NCI-H446 treated with DMSO at 0.1 percent for 48 hours (cell line): ENCODE measurements at regions not wholly inside any gene's neighbourhood (a gene's known extent, or its start where the extent isn't known, plus 50 kb on each side); places are given as distances from the start of the nearest gene placed in this dataset.
"Not testable (repeated sequence)": the region's sequence is repeated elsewhere in the genome, so short reads cannot be mapped to it uniquely, and the experiment has no call there.

Experiments used
- DNase-seq: peaks from one replicate; lab custom pipeline; 2025; lab: John Stamatoyannopoulos, UW

DNA sequence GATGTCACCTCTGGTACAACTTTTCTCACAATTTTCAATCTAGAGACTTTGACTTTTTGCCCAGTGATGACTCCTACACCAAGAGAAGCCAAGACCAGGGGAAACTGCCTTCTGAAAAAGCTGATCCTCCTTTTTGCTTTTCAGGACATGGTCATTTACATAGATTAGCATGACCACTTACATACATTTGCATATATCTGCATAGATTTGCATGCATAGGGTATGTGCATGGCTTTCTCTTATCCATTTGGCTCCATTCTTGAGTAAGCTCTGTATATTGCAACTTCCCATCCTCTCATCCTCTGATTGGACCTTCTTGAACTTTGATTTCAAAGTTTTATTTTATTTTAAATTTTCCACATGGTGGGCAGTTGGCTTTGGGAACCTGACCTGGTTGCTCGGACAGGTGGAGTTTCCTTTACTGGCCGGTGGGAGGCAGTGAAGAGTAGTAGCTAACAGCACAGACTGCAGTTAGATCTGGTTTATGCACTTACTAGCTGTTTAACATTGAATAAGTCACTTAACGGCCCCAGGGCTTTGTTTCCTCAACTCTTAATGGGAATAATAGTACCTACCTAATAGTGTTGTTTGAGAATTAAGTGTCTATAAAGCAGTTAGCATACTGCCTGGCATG, 92.9 kb downstream of the GPR139 start:
- DNase-seq = no peak

DNA sequence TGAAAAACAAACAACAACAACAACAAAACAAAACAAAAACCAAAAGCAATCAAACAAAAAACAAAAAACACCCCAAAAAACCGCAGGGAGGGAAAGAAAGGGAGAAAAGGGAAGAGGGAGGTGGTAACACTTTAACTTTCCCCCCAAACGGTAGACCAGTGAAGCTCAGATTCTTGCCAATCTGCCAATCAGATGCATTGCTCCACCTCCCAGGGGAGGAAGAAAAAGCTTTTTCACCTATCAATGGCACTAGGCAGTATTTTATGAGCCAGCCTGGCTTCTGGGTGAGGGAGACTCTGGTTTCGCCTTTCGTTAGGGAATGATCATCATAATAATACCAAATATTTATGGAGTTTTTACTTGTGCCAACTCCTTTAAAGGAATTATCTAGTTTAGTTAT, 94.1 kb downstream of the GPR139 start:
- DNase-seq = no peak

DNA sequence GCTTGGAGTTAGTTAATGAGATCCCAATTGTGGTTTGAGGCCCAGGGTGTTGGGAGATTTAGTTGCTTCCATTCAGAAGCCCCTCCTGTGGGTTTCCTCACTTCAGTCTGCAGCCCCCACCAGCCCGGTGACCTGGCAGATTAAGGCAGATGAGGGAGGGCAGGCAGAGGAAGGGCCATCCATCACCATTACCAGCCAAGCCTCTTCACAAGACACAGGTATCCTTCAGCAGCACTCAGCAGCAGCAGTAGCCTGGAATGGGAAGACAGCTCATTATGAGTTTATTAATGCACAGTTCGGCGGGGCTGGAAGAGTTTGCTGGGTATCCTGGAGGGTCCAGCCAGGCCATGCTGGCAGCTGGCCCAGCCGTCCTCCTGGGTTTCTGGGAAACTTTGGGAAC, 90.0 kb upstream of the GPRC5B start:
- no peak for DNase-seq

DNA sequence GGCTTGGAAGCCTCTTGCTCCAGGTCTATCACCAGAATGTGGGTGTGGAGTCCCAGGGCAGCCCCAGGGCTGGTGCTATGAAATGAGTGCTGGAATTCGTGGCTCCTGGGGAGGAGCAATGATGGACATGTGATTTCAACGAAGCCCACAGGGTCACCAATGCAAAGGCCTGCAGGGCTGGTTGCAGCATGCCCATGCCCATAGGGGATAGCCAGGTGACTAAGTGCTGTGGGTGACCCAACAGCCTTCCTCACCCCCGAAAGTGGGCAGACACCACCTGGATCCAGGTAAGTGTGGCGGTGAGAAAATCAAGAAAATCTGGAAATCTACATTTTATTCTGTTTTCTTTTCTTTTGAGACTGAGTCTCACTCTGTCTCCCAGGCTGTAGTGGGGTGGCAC, 87.5 kb upstream of the GPRC5B start:
- no peak for DNase-seq

DNA sequence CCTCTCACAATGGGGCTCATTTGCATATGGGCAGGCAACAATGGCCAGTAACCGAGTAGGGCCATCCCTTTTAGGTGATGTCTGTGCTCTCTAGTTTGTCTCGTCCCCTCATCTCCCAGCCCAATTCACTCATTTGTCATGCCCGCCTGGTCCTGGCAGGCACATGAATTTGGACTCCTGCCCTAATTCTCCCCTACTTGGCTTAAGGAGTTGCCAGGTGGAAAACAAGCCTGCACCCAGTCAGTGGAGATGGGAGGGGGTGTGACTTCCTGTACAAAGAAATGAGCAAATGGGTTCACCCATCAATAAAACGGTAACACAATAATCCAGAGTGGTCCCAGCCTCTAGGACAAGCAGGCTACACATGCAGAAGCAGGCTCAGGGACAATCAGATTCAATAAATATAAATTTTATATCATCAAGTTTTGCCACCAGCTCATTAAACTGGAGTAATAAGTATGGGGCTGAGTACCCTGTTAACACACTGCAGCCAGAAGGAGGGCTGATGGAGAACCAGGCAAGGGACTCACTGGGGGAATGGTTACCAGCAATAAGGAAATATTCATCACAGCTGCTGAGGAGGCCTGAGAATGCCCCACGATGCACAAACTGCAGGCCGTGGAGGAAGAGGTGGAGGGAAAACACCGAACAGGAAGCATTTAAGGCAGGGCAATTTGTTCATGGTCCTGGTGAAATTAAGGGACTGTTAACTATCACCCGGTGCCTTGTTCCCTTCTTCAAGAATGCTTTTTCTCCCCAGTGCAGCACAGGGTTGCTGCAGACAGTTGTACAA, 84.4 kb upstream of the GPRC5B start:
- DNase-seq = no peak

DNA sequence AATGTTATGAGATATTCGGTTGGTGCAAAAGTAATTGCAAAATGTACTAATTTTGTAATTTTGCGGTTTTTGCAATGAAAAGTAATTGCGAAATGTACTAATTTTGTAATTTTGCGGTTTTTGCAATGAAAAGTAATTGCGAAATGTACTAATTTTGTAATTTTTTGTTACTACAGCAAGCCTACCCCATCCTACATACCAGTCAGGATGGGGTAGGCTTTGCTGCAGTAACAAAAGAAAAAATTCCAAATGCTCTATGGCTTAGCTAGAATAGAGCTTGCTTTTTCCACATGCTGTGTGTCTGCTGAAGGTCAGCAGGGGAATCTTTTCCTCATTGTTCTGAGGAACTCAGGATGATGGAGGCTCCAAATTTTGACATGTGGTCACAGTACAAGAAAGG, 83.3 kb upstream of the GPRC5B start:
- DNase-seq = no peak

DNA sequence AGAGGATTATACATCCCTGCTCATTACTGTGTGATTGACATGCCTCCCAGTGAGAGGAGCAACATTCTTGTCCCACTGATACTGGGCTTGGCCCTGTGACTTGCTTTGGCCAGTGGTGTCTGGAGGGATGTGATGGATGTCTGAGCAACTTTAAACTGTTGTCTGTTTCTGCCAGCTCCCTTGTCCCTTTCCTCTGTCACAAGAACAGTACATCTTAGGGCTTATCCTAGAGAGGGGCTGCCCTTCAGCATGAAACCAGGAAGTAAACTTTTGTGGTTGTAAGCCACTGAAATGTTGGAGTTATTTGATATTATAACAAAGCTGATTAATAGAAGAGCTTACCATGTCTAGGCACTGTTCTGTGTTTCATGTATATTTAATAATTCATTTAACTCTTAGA, 82.9 kb upstream of the GPRC5B start:
- DNase-seq = no peak

DNA sequence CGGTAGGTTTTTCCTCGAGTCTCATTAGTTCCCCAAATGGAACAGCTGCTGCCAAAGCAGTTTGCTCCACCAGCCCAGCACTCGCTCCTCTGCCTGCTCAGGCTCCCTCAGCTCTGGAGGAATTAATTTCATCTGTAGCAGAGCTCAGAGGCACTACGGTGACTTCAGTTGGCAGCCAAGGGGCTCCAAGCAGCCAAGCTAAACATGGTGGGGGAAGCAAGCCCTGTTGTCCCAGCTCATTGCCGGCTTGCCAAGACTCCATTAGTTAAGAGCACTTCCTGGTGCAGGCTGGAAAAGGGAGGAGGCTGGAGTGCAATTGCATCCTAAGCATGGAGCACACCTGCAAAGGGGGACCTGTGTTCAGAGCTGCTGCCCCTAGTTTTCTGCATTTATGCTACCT, 78.7 kb upstream of the GPRC5B start:
- DNase-seq = peak; percentile 85

DNA sequence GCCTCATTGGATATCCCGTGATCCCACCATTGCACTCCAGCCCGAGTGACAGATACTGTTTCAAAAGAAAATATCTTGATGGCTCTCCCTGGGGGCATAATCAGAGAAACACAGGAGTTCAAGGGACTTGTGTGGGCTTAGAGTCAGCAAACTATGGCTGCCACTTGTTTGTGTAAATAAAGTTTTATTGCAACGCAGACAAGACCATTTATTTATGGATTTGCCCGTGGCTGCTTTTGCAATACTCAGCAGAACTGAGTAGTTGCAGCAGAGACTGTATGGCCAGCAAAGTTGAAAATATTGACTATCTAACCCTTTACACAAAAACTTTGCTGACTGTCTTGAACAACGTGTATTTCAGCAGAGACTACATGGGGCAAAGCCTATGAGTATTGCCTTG, 75.5 kb upstream of the GPRC5B start:
- DNase-seq = no peak

DNA sequence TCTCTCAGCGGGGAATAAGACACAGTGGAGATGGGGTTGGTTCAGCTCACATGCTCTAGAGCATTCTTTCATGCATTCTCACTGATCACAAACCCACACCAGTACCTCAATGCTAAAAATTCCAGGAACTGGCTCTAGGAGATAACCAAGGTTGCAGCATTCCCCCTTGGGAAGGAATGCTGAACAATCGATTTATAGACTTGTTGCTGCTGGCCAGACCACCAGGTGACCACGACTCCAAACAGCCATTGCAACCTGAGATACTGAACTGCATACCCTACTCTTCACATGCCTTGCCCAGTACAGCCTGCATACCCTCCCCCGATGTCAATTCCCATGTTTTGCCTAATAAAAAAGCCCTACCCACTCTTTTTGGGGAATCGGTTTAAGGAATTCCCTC, 75.1 kb upstream of the GPRC5B start:
- DNase-seq = no peak

DNA sequence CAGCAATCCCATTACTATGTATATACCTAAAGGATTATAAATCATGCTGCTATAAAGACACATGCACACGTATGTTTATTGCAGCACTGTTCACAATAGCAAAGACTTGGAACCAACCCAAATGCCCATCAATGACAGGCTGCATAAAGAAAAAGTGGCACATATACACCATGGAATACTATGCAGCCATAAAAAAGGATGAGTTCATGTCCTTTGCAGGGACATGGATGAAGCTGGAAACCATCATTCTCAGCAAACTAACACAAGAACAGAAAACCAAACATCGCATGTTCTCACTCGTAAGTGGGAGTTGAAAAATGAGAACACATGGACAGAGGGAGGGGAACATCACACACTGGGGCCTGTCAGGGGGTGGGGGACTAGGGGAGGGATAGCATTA, 71.2 kb upstream of the GPRC5B start:
- DNase-seq = not testable (repeated sequence)

DNA sequence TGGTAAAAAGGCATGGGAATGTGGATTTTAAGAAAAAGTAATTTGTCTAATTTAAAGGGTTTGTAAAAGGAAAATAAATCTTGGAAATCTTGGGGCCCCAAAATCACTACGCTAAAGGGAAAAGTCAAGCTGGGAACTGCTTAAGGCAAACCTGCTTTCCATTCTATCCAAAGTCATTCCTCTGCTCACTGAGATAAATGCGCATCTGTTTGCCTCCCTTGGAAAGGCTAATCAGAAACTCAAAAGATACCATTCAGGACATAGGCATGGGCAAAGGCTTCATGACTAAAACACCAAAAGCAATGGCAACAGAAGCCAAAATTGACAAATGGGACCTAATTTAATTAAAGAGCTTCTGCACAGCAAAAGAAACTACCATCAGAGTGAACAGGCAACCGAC, 70.4 kb upstream of the GPRC5B start:
- DNase-seq = not testable (repeated sequence)

DNA sequence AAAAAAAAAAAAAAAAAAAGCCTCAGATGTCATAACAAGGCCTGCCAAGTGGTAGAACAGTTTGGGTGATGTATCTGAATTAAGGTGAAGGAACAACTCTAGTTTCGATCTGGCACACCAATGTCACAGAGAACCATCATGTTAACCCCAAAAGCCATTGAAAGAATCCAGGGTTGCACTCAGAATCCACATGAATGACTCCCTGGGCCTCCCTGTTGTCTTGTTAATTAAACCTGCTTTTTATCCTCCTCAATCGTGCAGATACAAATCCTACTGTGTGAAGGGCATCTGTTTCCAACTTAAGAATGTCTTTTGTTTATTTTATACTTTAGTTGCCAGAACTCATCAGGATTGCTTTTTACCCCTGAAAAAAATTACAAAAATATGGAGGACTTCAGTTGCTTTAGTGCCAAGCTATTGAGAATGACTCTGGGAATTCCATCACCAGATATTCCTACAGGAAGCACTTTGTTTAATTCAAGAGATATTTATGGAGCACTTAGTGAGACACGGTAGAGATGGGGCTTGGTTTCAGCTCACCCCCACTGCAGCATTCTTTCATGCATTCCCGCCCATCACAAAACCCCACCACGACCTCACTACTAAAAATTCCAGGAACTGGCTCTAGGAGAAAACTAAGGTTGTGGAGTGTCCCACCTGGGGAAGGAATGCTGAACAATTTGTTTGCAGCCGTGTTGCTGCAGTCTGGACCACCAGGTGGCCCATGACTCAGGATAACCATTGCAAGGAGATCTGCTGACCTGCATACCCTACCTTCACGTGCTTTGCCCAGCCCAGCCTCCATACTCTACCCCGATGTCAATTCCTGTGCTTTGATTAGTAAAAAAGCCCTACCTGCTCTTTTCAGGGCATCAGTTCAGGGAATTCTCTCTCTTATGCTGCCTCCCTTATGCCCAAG, 63.8 kb upstream of the GPRC5B start:
- no peak for DNase-seq

DNA sequence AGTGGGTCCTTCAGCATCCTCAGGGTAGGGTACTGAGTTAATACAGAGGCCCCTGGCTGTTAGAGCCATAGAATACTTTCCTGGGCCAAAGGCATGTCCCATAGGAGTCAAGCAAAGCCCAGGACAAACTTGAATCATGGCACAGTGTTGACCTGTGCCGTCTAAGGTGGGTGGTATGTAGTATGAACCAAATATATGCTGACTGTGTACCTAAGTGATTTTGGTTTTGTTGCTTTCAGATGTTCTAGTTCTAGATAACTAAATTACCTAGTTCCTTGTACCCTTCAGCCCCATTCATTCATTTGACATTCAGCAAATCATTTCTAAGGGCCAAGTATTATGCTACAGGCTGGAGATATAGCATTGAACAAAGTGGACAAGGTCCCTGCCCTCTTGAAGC, 61.3 kb upstream of the GPRC5B start:
- no peak for DNase-seq

DNA sequence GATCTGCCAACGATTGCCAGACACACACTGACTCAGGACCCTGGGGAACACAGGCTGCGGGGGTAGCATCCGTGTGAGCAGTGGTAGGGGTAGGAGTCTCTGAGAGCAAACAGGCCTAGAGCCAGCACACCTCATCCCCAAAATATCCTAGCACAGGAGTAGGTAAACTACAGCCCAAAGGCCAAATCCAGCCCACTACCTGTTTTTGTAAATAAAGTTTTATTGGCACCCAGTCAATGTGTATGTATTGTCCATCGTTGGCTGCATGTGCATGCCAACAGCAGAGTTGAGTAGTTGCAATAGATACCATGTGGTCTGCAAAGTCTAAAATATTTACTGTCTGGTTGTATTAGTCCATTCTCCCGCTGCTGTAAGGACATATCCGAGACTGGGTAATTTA, 55.5 kb upstream of the GPRC5B start:
- DNase-seq = no peak

DNA sequence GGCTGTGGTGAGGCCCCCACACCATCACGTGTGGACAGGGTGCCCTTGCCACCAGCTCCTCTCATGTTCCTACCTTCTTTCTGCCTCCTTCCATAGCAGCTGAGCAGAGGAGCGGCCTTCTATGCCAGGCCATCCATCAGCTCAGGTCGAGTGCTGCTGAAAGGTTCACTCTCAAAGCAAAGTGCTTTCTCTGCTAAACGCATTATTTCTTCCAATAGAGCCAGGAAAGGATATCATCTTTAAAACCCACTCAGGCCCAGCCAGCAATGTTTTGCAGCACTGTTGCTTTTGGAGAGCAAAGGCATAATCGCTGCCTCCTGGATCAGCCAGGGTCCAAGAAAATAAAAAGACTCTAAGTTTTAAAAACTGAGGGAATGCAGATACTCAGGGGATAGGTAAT, 54.9 kb upstream of the GPRC5B start:
- DNase-seq = no peak

DNA sequence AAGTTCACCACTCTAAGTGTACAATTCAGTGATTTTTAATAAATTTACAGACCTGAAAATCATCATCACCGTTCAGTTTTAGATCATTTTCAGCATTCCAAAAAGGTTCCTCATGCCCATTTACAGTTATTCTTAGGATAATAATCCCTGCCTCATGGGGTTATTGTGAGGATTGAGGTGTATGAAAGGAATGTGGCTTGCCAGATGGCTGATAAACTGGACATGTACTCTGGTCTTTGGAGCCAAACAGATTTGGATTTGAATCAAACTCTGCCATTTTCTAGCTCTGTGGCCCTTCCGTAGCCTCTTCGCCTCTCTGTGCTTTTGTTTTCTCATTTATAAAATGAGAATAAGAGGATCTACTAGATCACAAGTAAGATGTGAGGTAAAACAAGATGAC, 53.9 kb upstream of the GPRC5B start:
- DNase-seq = no peak

DNA sequence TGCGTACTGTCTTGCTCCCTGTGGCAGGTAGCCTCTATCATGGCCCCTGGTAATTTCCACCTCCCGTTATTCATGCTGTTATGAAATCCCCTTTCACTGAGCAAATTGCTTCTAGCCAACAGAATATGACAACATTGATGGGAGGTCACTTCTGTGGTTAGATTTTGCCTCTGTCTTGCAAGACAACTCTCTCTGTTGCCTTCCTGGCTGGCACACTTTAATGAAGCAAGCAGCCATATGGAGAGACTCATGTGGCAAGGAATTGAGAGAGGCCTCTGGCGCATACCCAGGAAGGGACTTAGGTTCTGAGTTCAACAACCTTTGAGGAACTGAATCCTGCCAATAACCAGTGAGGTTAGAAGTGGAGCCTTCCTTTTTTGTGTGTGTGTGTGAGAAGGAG, 51.8 kb upstream of the GPRC5B start:
- DNase-seq = peak; percentile 4

DNA sequence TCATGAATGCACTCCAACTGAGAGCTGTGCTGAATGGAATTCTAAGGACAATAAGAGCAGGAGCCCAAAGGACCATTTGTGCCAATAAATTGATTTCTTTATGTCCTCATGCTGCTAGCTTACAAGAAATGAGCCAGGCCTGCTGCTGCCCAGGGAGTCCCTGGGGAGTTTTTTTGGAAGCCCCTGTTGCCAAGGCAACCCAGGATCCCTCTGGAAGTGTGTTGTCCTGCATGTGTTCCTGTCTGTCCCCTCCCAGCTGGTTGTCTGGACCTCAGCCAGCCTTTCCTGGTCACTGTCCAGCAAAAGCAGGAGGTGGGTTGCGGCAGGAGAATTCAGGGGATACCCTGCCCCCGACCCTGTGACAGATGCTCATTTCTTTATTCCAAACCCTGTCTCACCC, 51.0 kb upstream of the GPRC5B start:
- DNase-seq = peak; percentile 34
